ENCODE measurements at regions not wholly inside any gene's neighbourhood (a gene's known extent, or its start where the extent isn't known, plus 50 kb on each side); places are given as distances from the start of the nearest gene placed in this dataset.

GRCh38 chr4:57444671-57445070, 334.5 kb upstream of the IGFBP7 start:
- TF ChIP-seq CTCF (conservative IDR thresholded peaks at IDR 0.05) = no peak
- TF ChIP-seq ZFX (IDR thresholded peaks at IDR 0.05) = no peak
